HG03575 (cell line): ENCODE measurements at regions not wholly inside any gene's neighbourhood (a gene's known extent, or its start where the extent isn't known, plus 50 kb on each side); places are given as distances from the start of the nearest gene placed in this dataset.
"Not testable (repeated sequence)": the region's sequence is repeated elsewhere in the genome, so short reads cannot be mapped to it uniquely, and the experiment has no call there.

Source experiments
- ATAC-seq: cut with Tn5 transposase; IDR thresholded peaks from one replicate; pipeline ENCODE4 v1.9.1; 2021; ENCODE audit not compliant: unreplicated experiment, insufficient number of reproducible peaks, low FRiP score; ENCODE audit errors: extremely low read depth

- ATAC-seq, result no peak
Measured at GRCh38 chr2:38155015-38155414, 79.1 kb upstream of the CYP1B1 start.

GRCh38 chr2:38154395-38154794 lies 78.4 kb upstream of the CYP1B1 start:
- no peak for ATAC-seq

- ATAC-seq, result no peak
Measured at GRCh38 chr2:38153476-38154135, 77.7 kb upstream of the CYP1B1 start.

- no peak for ATAC-seq
Measured at GRCh38 chr2:38152913-38153312, 77.0 kb upstream of the CYP1B1 start.

- no peak for ATAC-seq
Measured at GRCh38 chr2:38152035-38152434, 76.1 kb upstream of the CYP1B1 start.

- no peak for ATAC-seq
Measured at GRCh38 chr2:38149531-38149930, 73.6 kb upstream of the CYP1B1 start.

- ATAC-seq, result no peak
Measured at GRCh38 chr2:38148501-38148900, 72.5 kb upstream of the CYP1B1 start.

GRCh38 chr2:38147333-38148121 lies 71.6 kb upstream of the CYP1B1 start:
- ATAC-seq, result no peak

GRCh38 chr2:38146907-38147307 lies 71.0 kb upstream of the CYP1B1 start:
- peak; percentile 67 for ATAC-seq

GRCh38 chr2:38146275-38146906 lies 70.4 kb upstream of the CYP1B1 start:
- ATAC-seq, result no peak

GRCh38 chr2:38145236-38145635 lies 69.3 kb upstream of the CYP1B1 start:
- ATAC-seq, result no peak

GRCh38 chr2:38142627-38143026 lies 66.7 kb upstream of the CYP1B1 start:
- ATAC-seq, result no peak

GRCh38 chr2:38141501-38141900 lies 65.5 kb upstream of the CYP1B1 start:
- no peak for ATAC-seq

- ATAC-seq, result no peak
Measured at GRCh38 chr2:38138996-38139395, 63.0 kb upstream of the CYP1B1 start.

- ATAC-seq, result no peak
Measured at GRCh38 chr2:38138419-38138818, 62.5 kb upstream of the CYP1B1 start.

GRCh38 chr2:38137958-38138357 lies 62.0 kb upstream of the CYP1B1 start:
- not testable (repeated sequence) for ATAC-seq

- ATAC-seq, result no peak
Measured at GRCh38 chr2:38131676-38132075, 55.7 kb upstream of the CYP1B1 start.

GRCh38 chr2:38130876-38131275 lies 54.9 kb upstream of the CYP1B1 start:
- no peak for ATAC-seq

GRCh38 chr2:38129987-38130386 lies 54.0 kb upstream of the CYP1B1 start:
- ATAC-seq, result no peak

- ATAC-seq, result no peak
Measured at GRCh38 chr2:38129481-38129880, 53.5 kb upstream of the CYP1B1 start.
